ENCODE measurements at regions not wholly inside any gene's neighbourhood (a gene's known extent, or its start where the extent isn't known, plus 50 kb on each side); places are given as distances from the start of the nearest gene placed in this dataset.

DNA sequence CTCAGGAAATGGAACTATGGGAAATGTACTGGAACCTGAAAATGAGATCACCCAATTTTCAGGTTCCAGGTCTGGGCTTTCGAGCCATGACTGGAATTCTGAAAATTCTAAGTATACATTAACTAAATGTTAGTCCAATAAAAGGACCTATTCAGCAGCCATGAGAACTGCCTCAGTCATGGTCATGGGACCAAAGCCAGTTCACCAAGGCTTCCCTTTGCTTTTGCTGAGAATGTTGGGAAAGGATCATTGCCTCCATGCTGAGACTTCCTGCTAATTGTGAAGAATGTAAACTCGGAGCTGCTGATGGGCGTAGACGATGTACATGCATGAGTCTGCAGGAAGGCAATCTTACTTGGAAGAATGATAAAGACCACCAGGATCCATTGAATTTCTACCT, 624.4 kb upstream of the SOX11 start:
- no peak for DNase-seq (ENCODE audit: low spot score)

DNA sequence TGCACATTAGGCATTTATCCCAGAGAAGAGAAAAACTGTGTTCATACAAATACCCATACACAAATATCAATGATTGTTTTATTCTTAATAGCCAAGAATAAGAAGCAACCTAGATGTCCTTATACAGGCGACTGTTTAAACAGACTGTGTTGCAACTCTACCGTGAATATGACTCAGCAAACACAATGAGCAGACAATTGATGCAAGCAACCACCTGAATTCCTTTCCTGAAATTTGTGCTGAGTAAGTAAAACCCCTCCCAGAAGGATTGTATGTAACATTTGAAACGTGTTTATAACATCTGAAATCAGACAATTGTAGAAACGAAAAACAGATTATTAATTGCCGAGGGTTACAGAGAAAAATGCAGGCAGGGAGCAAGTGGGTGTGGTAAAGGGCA, 621.9 kb upstream of the SOX11 start:
- DNase-seq (ENCODE audit: low spot score), result no peak

DNA sequence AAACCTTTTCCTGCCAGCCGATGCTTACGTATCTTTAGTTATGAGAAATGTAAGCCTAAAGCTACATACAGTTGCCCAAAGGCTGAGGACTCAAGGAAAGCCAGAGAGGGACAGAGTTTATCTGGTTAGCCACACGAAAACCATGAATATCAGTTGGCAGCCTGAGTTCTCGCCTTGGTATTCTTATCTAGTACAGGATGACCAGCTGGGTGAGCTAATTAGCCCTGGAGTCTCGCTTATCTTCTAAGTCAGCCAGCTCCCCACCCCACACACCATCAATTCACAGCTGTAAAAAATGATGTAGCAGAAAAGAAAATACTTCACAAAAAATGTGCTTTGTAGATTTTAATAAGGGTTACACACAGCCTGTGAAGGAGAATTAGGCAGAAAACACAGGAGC, 617.5 kb upstream of the SOX11 start:
- no peak for DNase-seq (ENCODE audit: low spot score)

DNA sequence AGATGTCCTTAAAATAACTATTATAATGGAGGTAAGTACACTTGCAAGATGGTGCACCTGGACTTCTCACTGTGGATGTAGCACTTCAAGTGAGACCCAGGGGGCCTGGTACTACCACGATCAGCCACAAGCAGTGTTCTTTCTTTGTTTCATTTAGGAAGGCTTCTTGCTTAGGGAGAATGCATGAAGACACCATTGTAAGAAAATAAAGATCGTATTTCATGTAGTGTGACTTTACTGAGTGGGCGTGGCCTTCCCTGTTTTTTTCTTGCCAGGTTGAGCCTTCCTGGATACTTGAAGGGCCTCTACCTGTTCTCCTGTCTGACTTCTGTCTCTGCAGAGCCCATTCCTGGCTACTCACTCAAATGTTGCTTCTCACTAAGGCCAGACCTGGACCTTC, 615.6 kb upstream of the SOX11 start:
- no peak for DNase-seq (ENCODE audit: low spot score)

DNA sequence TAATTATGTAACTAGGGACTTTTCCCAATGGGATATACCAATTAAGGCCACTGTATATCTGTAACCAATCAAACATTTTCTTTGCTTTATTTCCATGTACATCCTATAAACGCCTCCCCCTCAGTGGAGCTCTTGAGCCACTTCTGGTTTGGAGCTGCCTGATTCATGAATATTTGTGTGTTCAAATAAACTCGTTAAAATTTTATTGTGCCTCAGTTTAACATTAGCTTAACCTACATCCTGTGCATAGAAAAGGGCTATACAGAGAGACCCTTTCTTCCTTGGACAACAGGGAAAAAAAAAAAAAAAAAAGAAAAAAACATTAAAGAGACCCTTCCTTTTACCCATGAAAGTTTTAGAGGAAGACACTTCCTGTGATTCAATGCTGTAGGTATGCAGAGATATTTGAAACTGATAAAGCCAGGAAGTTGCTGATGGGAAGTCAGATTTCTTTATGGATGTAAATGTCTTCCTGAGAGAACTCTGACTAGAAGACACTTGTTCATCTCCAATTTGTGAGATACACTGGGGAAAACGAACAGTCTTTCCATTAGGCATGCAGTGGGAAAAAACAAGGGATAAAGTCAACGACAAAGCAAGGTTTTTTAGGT, 614.6 kb upstream of the SOX11 start:
- DNase-seq (ENCODE audit: low spot score), result no peak

DNA sequence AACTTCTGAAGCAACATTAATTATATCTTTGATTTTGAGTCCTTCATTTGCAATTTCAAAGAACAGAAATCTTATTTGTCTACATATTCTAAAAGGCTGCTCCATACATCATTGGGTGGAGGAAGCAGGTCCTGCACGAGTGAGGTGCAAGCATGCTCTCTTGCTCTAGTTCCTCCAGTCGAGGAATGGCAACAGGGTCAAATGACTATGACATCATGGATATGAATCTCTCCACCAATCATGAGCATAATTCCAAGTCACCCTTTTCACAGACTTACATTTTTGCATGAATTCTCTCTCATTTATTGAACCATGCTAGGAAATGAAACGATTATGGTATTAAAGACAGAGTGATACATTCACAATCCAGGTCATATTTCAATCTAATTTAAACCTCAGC, 608.8 kb upstream of the SOX11 start:
- DNase-seq (ENCODE audit: low spot score), result no peak

DNA sequence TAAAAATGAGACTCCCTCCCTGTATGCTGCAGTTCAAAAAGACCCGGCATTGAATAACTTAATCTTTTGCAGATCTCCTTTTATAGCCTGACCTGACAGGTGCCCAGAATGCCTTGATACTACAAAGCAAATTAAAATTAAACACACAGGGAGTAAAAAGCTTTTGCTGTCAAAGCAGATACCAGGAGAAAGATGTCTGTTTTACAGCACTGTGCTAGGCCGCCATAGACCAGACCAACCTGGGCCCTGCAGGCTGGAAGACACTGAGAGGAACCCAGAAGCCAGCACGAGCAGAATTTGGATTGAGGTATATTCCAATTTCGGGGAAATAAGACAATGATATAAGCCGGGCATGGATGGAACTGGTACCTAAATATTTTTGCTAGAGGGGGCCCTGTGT, 602.8 kb upstream of the SOX11 start:
- DNase-seq (ENCODE audit: low spot score), result no peak

DNA sequence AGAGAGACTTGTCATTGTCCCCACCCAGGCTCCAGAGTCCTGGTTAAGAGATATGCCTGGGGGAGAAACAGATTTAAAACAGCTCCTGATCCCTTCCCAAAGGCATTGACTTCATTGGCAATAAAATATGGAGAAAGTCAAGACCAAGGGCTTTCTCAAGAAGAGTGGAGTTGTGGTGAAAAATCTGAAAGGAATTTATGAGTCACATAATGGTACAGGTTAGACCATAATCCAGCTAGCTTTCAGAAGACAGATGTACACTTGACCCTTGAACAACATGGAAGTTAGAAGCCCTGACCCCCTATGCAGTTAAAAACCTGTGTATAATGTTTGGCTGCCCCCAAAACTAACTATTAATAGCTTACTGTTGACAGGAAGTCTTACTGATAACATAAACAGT, 599.1 kb upstream of the SOX11 start:
- DNase-seq (ENCODE audit: low spot score), result no peak

DNA sequence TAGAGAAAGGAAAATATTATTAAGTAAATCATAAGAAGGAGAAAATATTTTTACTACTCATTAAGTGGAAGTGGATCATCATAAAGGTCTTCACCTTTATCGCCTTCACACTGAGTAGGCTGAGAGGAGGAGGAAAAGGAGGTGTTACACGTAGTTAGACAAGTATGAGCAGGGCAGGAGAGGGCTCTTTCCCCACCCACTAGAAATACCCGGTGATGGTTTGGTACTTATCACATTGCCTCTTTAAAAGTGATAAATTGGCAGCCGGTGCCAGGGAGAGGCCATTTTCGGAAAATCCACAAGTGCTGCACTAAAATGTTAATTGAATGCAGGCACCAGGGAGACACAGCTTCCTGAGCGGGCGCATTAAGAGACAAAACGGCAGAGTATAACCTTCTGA, 598.7 kb upstream of the SOX11 start:
- DNase-seq (ENCODE audit: low spot score), result no peak

DNA sequence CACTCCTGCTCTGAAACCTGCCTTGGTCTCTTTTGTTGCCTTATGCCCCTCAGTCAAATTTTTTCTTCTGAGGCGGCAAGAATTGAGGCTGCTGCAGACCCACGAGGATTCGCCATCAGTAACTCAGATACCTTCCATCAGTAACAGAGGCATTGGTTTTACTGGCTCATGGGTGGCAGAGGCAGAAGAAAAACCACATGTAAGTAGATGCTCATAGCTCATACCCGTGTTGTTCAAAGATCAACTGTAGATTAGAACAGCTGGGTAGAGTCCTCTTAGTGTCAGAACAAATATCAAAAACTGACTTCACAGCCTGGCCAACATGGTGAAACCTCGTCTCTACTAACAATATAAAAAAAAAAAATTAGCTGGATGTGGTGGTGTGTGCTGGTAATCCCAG, 598.0 kb upstream of the SOX11 start:
- no peak for DNase-seq (ENCODE audit: low spot score)

DNA sequence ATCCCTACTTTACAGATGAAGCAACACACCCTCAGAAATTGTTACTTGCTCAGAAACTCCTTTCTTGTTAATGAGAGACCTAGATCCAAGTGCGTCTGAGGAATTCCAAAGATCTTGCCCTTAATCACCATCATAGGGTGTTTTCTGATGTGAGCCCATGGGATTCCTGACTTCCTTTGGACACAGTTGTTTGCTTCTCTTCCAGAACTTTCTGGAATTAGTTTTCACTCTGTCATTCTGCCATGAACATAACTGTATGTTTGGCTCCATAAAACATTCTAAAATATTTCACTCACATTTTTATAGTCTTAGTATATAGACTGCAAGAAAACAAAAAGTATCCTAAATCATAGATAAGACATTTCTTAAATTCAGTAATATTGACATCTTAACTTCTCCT, 593.9 kb upstream of the SOX11 start:
- DNase-seq (ENCODE audit: low spot score), result no peak

DNA sequence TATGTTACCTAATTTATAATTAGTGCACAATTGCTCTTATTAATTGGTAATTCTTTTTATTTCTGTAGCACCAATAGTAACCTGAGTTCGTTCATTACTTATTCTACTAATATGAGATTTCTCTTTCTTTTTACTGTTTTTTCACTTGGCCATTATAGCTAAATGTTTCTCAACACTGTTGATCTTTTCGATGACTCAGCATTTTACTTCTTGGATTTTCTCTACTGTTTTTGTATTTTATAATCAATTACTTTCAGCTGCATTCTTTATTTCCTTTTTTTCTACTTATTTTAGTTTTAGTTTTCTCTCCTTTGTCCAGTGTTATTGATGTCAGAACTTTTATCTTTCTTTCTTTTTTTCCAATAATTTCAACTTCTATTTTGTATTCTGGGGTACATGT, 589.4 kb upstream of the SOX11 start:
- no peak for DNase-seq (ENCODE audit: low spot score)

DNA sequence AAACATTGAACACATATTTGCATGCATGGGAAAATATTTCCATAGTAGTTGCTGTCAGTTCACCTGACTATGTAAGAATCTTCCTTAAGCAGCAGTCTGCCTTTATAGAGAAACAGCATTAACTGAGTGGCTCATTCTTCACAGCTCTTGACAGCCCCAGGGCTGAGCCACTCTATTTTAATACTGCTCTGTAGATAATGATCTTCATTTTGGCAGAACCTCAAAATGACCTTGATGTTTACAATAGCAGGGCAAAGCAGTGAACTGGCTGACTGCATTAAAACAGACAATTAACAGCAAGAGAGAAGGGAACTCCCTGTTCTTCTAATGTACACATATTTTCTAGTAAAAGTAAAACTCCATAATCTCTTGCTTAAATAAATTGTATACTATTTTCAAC, 580.6 kb upstream of the SOX11 start:
- no peak for DNase-seq (ENCODE audit: low spot score)

DNA sequence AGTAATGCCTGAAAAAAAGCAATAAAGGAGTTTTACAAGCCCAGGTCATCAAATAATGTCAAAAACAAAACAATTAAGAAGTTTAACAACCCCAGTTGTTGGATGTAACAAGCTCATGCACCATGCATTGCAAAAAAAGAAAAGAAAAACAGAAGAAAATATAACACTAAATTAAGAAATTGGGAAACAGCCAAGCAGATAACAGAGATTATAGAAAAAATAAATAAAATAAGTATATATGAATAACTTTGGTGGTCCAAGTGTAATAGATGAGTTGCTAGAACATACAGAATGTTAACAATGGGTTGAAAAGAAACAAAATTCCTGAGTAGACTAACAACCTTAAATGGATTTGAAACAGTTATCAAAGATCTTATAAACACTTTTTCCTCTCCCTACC, 573.1 kb upstream of the SOX11 start:
- no peak for DNase-seq (ENCODE audit: low spot score)

DNA sequence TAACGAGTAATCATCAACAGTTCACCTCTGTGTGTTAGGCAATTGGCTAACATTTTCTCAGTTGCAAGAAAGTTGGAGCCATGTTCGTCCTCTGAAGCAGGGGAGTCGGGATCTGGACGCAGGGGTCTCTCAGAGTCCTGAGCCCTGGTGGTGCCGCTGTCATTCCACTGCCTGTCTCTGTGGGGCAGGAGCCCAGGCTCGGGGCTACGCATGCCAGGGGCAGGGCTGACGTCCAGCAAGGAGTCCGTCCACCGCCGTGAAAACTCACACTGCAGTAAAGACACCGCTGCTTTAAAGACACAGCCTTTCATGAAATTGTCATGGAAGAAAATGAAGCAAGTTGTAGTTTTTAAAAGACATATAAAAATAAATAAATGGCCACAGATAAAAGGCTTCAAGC, 571.1 kb upstream of the SOX11 start:
- no peak for DNase-seq (ENCODE audit: low spot score)

DNA sequence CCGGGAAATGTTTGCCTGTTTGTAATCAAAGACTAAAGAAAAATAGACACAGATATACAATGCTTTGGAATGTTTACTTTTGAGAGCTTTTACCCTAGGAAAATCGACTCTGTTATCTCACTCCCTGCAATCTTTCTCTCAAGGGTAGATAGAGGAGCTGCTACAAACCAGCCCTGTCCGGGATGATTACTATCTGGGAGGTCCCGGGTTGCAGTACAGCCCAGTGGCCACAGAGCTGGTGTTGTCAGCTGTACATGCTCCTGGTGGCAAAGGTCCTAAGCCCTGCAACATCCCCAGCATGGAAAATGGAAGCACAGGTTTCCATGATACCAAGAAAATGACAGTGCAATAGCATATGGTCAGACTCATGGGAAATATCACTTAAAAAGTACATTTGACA, 570.5 kb upstream of the SOX11 start:
- no peak for DNase-seq (ENCODE audit: low spot score)

DNA sequence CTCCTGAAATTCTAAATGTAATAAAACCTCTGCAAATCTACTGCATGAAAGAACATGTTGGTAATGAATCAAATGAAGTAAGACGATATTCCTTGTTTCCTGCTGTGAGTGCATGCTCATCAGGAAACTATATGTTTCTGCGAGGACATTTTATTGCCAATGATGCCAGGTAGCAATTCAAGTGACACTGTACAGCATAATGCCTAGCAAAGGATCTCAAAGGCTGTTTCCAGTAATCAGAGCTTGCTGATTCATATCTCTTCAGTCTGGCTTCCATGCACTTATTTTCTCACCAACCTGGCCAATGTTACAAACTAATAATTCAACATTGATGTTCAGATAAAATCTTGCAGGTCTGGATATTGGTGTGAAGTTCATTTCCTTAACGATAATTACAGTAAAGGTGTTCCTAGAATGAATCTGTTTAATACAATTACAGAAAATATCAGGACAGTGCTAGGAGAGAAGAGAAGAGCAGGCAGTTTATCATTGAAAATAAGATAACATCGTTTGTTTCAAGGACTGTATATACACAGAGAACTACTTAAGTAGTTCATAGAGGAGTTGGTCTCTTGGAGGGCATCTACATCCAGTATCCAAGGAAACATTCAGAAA, 568.5 kb upstream of the SOX11 start:
- DNase-seq (ENCODE audit: low spot score), result no peak

DNA sequence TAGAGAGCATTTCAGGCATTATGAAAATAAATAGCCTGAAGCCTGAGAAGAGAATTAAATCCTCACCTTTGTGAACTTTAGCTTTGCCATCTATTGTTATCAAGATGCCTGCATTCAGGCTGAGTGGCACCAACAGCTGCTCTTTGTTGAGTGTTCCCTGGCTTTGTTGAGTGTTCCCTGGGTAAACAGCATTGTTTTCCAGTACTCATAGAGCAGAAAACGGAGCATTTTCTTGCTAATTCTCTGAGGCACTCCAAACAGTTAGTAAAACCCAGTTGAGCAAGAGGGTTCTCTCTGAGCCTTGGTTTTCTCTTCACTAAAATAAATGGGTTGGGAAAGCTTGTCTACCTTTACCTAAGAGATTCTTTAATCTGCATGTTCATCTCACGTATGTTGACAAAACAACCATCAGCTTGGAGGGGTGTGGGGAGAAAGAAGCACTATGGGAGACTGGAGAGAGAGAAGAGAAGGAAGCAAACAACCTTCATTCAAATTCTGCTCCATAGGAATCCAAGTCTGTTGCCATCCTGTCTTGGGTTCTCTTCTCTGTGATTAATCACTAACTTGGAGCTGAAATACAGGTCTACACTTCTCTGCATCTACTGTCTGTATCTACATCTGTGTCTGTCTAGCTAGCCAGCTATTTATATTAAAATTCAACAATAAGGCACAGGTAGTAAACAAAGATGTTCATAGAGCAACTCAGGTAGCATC, 567.0 kb upstream of the SOX11 start:
- DNase-seq (ENCODE audit: low spot score), result no peak

DNA sequence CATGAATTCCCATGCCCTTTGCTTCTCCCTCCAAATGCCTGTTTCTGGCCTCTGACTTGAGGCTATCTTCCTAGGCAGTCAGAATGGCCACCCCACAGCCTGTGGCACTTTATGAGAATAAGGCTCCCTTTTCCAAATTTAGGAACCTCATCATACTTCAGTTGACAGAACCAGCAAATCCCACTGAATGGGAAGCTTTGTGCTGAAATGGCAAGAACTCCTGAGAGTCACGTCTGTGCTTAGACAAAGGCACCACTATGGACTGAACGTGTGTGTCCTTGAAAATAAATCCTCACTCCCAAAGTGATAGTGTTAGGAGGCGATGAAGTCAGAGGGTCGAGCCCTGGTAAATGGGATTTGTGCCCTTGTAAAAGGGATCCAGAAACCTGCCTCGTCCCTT, 559.9 kb upstream of the SOX11 start:
- no peak for DNase-seq (ENCODE audit: low spot score)

DNA sequence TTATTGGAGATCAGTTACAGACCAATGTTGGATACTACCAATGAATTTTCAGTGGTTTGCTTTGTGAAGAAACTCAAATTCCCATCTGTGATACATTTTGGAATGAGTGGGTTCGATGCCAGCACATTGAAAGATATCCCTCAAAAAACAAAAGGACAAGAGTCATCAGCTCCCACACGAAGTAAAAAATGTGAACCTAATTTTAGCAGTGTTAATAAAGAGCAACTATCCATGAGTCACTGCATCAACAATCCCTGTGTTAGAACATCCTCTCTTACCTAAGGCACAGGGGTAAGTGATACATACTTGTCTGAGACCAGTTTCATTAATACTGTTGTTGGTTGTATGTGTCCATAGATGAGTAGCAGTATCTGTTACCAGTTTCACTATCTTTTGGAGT, 551.8 kb upstream of the SOX11 start:
- DNase-seq (ENCODE audit: low spot score), result no peak

DNA sequence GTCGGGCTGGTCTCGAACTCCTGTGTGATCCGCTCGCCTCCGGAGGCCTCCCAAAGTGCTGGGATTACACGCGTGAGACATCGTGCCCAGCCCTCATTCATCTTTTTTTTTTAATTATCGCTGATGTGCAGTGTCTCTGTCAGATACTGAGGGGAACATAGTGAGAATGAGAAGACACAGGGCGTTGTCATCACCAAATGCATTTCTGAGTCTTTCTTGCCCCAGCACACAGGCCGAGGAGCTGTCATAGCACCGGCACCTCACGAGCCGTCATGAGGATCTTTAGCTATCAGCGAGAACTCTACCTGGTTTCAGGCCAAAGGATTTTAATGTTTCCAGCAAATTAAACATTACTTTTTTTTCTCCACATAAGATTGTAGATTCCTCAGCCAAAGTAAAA, 548.0 kb upstream of the SOX11 start:
- DNase-seq (ENCODE audit: low spot score), result no peak

DNA sequence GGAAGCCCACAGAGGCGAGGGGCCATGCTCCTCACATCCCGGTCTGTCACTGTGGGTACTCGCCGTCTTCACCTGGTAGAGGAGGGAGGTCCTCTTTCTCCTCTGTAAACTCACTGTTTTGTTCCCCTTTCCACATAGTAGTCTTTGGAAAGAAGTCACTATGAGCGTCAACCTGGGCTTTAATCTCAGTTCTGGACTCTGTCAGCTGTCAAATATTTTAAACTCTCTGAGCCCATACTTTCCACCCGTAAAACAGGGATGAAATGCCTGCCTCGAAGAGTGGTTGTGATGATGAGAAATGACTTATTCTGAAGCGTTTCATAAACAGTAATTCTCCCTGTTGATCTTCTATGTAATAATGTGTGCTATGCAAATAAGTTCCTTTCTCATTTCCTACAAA, 547.1 kb upstream of the SOX11 start:
- DNase-seq (ENCODE audit: low spot score), result no peak

DNA sequence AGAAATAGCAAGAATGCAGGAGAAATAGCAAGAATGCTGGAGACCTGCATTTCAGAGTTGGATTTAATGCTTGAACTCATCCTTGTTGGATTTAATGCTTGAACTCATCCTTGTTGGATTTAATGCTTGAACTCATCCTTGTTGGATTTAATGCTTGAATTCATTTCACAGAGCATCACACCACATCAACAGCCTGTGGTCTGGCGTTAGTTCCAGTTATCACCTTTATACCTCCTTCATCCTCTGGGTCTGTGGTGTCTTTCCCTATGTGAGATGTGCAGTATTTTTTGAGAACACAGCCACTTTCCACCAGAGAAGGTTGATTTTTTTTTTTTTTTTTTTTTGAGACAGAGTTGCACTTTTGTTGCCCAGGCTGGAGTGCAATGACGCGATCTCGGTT, 546.4 kb upstream of the SOX11 start:
- no peak for DNase-seq (ENCODE audit: low spot score)
